GM19463 (cell line): ENCODE measurements at regions not wholly inside any gene's neighbourhood (a gene's known extent, or its start where the extent isn't known, plus 50 kb on each side); places are given as distances from the start of the nearest gene placed in this dataset.
"Not testable (repeated sequence)": the region's sequence is repeated elsewhere in the genome, so short reads cannot be mapped to it uniquely, and the experiment has no call there.

ENCODE experiments used
- ATAC-seq: cut with Tn5 transposase; IDR thresholded peaks from one replicate; pipeline ENCODE4 v1.9.1; 2021; ENCODE audit warnings: mild to moderate bottlenecking, moderate library complexity; ENCODE audit not compliant: unreplicated experiment

DNA sequence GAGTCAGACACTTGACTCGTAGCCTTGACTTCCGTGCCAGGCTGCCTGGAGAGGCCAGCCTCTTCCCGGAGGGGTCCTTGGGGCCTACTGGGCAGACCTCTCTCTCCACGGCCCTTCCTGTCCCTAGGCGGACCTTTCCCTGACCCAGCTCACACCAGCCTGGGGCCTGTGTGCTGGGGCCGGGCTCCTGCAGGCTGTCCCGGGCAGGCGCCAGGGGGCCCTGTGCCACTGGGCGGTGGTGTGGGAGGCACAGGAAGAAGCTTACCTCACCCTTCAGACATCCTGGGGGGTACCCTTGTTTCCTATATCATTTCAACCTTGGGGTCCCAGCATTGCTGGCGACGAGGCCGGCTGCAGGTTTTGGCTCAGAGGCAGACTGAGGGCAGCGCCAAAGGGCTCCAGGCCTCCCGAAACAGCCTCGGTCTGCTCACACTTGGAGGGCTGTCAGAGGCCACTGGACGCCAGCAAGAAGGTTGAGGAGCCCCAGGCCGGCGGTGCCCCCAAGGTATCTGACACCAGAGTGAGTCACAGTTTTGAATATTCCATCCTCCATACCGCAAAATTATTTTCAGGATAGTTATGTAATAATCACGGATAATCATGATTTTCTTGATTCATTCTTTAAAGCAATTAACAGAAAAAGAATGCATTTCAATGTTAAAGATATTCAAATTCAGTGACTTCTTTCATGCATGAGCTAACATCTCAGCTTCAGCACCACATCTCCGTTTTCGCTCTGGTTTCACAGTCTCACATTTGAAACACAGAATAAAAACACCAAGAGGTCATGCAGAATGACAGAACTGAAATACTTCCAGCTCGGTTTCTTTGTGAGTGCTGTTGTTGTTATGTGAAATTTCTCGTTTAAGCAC is 3967.6 kb upstream of the TPTE start:
- ATAC-seq: not testable (repeated sequence)

DNA sequence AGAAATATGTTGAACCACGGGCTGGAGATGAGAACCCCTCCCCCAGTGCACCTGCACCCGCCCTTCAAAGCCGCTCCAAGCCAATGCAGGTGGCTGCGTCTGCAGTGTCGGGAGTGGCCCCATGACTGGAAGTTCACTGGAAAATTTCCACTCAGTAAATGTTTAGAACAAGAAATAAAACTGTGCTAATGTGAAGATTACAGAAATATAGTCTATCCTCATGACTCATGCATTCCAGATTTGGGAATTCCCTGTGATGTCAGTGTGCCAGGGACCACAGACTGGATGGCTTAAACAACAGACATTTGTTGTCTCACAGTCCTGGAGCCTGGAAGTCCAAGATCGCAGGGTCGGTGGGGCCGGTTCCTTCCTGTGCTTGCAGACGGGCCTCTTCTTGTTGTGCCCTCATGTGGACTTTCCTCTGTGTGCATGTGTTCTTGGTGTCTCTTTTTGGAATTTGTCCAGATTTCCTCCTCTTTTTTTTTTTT is 3967.0 kb upstream of the TPTE start:
- ATAC-seq: not testable (repeated sequence)

DNA sequence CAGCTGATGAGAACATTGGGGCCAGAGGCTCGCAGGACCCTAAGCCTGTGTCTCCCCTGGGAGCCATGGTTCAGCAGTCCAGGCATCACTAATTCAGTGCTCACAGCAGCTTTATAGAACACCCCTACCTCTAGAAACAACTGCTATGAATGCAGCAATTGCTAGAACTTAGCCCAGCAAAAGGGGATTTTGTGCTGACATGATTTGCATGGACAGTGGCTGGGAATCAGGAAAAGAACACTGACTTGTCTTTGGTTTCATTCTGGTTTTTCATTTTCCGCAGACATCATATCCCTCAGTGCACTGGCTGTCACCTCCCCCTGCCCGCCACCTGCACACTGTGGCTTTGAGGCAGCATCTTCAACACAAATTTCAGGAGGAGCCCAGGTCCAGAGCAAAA is 3964.9 kb upstream of the TPTE start:
- peak; percentile 60 for ATAC-seq

DNA sequence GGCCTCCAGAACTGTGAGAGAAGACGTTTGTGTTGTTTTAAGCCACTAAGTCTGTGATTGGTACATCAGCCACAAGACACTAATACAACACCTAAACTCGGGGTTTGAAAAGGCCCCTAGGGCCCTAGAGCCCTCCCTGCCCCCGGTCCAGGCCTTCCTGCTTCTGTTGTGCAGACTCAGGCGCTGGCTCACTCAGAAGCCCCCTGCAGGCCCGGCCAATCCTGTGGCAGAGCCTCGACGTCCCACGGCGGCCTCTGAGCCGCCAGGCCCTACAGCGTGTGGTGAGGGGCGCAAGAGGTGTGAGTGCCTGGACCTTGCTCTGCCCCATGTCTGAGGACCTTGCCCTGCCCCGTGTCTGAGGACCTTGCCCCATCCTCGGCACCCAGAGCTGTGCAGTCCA is 3964.0 kb upstream of the TPTE start:
- ATAC-seq: not testable (repeated sequence)

DNA sequence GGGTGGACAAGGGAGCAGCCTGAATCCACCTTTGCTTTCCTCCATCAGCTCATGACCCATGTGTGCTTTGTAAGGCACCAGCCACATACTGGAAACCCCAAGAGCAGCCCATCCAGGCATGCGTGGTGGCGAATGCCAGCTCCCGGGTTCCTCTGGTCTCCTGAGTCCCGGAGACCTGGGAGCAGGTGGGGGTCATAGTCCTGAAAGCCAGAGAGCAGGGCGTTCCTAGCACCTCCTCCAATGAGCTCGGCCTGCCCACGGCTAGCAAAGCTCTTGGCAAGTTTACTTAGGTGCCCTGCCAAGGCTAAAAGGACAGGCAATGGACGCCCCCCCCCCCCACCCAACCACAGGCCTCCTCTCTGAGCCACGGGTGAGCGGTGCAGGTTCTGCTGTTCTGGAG is 3960.2 kb upstream of the TPTE start:
- ATAC-seq: not testable (repeated sequence)

DNA sequence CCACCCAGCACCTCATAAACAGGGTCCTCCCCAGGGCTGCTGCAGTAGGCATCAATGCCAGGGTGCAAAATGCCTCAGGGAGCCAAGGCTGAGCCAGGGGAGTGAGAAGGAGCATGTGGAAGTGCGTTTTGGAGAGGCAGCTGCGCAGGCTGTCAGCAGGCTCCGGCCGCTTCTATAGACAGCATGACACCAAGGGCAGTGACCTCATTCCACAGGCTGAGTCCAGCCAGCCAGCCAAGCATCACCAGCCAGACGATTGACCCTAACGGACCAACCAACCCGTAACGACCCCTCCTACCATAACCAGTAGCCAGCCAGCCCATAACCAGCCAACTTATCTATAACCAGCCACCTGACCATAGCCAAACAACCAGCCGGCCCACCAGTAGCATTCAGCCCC is 3959.8 kb upstream of the TPTE start:
- ATAC-seq: not testable (repeated sequence)

- not testable (repeated sequence) for ATAC-seq
Observed at GRCh38 chr21:6564543-6565166, 3956.7 kb upstream of the TPTE start.

GRCh38 chr21:6565190-6566094 is 3955.9 kb upstream of the TPTE start:
- not testable (repeated sequence) for ATAC-seq

DNA sequence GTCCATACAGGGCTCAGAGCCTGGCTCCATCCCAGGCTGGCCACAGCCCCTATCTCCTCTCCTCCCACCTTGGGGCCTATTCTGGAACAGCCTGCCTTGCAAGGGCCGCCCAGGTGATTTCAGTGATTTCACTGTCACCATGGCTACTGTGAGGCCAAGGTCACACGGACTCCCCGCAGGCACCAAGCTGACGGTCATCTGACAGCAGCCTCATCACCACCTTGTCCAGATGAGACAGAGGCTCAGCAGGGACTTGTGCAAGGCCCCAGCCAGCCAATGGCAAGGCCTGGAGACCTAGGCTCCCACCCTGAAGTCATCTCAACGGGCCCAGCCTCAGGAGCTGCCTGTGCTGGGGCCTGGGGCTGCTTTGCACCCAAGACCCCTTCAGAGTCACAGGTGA is 3953.8 kb upstream of the TPTE start:
- not testable (repeated sequence) for ATAC-seq

DNA sequence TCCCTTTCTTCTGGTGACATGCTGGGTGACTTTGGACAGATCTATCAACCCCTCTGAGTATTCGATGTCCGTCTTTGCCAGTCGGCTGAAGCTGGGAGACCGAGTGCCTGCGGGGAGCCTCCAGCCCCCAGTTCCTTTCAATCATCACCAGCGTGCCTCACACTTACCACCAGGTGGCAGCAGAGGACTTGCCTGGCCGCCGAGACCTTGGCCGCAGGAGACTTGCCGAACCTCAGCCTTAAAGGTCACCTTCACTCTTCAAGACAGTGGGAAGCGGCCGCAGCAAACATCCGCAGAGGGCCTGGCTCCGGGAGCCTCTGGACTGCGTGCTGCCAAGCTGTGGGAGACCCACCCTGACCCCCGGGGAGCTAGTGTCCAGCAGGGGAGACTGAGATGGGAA is 3952.2 kb upstream of the TPTE start:
- ATAC-seq: peak; percentile 36

DNA sequence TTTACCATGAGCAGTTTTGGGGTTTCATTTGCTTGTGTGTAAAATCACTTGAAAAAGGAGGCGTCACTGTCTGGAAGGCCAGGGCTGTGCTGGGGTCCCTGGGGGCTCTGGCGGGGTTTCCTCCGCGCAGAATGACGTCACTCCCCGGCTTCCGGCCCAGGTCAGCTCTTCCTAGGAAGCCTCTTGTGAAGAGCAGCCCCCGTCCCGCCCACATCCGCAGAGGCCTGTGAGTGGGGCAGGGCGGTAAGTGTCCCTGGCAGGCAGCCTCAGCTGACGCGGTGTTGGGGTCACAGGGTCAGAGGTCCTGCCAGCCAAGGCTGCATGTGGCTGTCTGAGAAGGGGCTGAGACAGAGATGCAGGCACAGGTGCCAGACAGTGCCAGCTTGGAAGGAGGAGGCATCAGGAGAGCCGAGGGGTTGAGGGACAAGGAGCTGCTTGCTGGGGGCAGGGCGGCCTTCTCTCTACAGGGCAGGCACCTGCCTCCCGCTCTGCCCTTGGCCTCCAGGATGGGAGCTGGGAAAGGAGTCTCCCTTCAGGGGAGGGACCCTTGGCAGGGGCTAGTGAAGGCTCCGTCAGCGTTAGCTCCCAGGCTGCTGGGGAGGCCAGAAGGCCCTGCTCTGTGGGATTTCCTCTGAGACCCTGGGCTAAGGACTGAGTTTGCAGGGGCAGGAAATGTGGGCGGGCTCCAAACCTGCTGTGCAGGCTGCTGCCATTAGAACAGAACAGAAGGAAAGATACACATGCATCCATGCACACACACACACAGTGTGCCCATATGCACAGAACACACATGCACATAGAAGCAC is 3951.6 kb upstream of the TPTE start:
- peak; percentile 56 for ATAC-seq

GRCh38 chr21:6570700-6571368 is 3950.5 kb upstream of the TPTE start:
- not testable (repeated sequence) for ATAC-seq

DNA sequence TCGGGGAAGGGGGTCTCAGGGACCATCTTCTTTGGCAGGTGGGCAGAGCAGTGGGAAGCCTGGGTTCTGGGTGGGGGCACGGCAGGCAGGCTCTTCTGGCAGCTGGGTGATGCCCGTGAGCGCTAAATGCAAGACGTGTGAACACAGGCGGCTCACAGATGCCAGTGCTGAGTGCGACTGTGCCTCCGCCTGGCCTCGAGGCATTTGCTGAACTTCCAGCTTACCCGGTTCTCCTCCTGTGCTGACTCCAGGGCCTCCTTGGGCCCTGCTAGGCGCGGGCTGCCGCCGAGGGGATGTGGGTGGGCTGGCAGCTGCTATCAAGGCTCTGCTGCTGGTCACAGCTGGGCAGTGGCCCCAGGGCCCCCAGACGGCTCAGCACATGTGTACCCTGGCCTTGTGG is 3947.8 kb upstream of the TPTE start:
- not testable (repeated sequence) for ATAC-seq

DNA sequence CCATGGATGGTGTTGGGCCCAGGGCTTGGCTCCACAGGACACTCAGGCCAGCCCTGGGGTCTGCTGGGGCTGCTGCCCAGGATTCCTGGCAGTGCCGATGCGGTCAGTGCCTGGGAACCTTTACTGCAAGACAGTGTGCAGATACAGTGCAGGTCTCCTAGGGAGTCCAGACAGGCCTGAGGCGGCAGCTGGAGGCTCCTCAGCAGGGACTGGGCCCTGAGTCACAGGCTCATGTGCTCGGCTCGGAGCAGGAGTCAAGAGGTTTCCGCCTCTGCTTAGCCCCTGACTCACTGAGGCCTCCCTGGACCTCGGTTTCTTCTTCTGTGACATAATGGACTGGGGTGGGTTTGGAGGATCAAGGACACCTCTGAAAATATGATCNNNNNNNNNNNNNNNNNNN is 3941.6 kb upstream of the TPTE start:
- not testable (repeated sequence) for ATAC-seq
